ENCODE measurements at regions not wholly inside any gene's neighbourhood (a gene's known extent, or its start where the extent isn't known, plus 50 kb on each side); places are given as distances from the start of the nearest gene placed in this dataset.

- TF ChIP-seq, protein P1, sequence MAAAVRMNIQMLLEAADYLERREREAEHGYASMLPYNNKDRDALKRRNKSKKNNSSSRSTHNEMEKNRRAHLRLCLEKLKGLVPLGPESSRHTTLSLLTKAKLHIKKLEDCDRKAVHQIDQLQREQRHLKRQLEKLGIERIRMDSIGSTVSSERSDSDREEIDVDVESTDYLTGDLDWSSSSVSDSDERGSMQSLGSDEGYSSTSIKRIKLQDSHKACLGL (CRISPR knock-in tag; IDR thresholded peaks at IDR 0.05), result no peak
- no peak for TF ChIP-seq NR2F2 (IDR thresholded peaks at IDR 0.05; ENCODE audit: borderline replicate concordance, low read depth)
These were observed 79.2 kb upstream of the LRCH1 start (continued) for GRCh38 chr13:46473806-46474205.

DNA sequence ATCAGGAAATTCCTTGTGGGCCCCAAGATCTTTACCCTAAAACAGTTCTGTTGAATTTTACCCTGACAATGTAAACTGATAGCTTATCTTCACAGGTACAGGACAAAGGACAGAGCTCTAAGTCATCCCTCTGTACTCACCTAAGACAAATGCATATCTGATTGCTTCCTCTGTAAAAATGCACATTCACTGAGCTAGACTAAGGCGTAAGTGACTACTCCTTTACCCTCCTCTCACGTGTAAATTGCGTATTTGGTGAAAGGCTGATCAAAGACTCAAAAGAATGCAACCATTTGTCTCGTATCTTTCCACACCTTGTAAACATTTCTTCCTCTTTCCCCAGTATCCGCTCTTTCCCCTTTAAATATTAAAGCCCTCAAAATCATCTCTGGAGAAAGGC, 80.6 kb upstream of the LRCH1 start:
- Histone ChIP-seq H3K79me2 (ENCODE audit: insufficient read depth, low read length) (no peaks in the 10 kb centered on the region), H3K4me1 (ENCODE audit: insufficient read depth, low read length) (peaks cover 9% of the 10 kb centered on the region; the same call in 1 of the 2 replicates), H3K27ac (ENCODE audit: extremely low read length, insufficient read depth, low read length) (no peak overlapping the region), H3K27me3 (ENCODE audit: control insufficient read depth in 1 of 2, insufficient read depth in 2 of 2, low read length in 2 of 2) (no peaks in the 10 kb centered on the region), H2AFZ (ENCODE audit: low read length) (no peak overlapping the region), H3K9ac (ENCODE audit: insufficient read depth, low read depth, low read length) (no peak overlapping the region), H3K9me3 (ENCODE audit: low read length) (no peaks in the 10 kb centered on the region), H4K20me1 (ENCODE audit: insufficient read depth, low read length) (no peaks in the 10 kb centered on the region), H3K4me2 (ENCODE audit: low read depth, low read length) (no peak overlapping the region), H3K36me3 (replicated peaks in 1 of 2; ENCODE audit: control insufficient read depth in 1 of 2, insufficient read depth in 2 of 2, low read length in 2 of 2) (no peaks in the 10 kb centered on the region), H3K4me3 (replicated peaks in 1 of 3; ENCODE audit: insufficient read depth in 1 of 3, low read depth in 2 of 3, low read length in 3 of 3) (no peak overlapping the region)
- no TSS peak for BruUV-seq (replicated peaks)
- in situ Hi-C loops (cut with HindIII; ENCODE audit: extremely low pct_ligation_motif_present, low pct_unique_long_range_greater_than_20kb) (no loop called here), intact Hi-C loops (cut with micrococcal nuclease; ENCODE audit: unreplicated experiment) (no loop called here)
- DNase-seq (ENCODE audit: low spot score) (no peak), ATAC-seq (no peak), FAIRE-seq (no peak)
- CTCF ChIA-PET (ENCODE audit: low intra/inter-chr PET ratio, low total read pairs), result no interaction called here
- POLR2A ChIA-PET, result no interaction called here
- 11% methylated on average over 5 of the region's 5 CpGs for WGBS (ENCODE audit: low lambda C conversion rate)
- TF ChIP-seq, protein P2, sequence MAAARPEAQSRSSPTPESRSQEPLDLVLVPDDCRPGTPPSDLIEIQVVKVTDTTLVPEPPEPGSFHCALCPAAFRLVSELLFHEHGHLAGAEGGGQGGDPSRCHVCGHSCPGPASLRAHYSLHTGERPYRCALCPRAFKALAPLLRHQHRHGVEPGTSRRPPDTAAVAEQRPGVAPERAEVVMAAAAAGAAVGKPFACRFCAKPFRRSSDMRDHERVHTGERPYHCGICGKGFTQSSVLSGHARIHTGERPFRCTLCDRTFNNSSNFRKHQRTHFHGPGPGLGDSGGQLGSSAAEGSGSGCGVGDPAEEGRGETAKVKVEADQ (CRISPR knock-in tag; IDR thresholded peaks at IDR 0.05; ENCODE audit: borderline replicate concordance), result no peak
- no peak for TF ChIP-seq ELF4 (CRISPR knock-in tag; IDR thresholded peaks at IDR 0.05; ENCODE audit: borderline replicate concordance)
- no peak for TF ChIP-seq ZNF205 (CRISPR knock-in tag; IDR thresholded peaks at IDR 0.05)
- no peak for TF ChIP-seq NR2C2 (CRISPR knock-in tag; IDR thresholded peaks at IDR 0.05; ENCODE audit: borderline replicate concordance)
- TF ChIP-seq FIP1L1 (IDR thresholded peaks at IDR 0.05; ENCODE audit: borderline replicate concordance, insufficient read depth, low read depth, low read length), result no peak
- TF ChIP-seq, protein P3, sequence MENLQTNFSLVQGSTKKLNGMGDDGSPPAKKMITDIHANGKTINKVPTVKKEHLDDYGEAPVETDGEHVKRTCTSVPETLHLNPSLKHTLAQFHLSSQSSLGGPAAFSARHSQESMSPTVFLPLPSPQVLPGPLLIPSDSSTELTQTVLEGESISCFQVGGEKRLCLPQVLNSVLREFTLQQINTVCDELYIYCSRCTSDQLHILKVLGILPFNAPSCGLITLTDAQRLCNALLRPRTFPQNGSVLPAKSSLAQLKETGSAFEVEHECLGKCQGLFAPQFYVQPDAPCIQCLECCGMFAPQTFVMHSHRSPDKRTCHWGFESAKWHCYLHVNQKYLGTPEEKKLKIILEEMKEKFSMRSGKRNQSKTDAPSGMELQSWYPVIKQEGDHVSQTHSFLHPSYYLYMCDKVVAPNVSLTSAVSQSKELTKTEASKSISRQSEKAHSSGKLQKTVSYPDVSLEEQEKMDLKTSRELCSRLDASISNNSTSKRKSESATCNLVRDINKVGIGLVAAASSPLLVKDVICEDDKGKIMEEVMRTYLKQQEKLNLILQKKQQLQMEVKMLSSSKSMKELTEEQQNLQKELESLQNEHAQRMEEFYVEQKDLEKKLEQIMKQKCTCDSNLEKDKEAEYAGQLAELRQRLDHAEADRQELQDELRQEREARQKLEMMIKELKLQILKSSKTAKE (CRISPR knock-in tag; IDR thresholded peaks at IDR 0.05; ENCODE audit: borderline replicate concordance), result no peak
- TF ChIP-seq, protein P4, sequence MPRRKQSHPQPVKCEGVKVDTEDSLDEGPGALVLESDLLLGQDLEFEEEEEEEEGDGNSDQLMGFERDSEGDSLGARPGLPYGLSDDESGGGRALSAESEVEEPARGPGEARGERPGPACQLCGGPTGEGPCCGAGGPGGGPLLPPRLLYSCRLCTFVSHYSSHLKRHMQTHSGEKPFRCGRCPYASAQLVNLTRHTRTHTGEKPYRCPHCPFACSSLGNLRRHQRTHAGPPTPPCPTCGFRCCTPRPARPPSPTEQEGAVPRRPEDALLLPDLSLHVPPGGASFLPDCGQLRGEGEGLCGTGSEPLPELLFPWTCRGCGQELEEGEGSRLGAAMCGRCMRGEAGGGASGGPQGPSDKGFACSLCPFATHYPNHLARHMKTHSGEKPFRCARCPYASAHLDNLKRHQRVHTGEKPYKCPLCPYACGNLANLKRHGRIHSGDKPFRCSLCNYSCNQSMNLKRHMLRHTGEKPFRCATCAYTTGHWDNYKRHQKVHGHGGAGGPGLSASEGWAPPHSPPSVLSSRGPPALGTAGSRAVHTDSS (CRISPR knock-in tag; conservative IDR thresholded peaks at IDR 0.05), result no peak
- TF ChIP-seq, protein P5, sequence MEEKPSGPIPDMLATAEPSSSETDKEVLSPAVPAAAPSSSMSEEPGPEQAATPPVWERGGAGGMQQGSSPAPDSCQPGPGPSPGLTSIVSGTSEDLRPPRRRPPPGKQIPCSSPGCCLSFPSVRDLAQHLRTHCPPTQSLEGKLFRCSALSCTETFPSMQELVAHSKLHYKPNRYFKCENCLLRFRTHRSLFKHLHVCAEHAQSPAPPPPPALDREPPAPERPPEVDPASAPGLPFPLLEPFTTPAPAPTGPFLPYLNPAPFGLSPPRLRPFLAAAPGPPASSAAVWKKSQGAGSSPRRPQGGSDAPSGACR (CRISPR knock-in tag; IDR thresholded peaks at IDR 0.05), result no peak
- TF ChIP-seq, protein P6, sequence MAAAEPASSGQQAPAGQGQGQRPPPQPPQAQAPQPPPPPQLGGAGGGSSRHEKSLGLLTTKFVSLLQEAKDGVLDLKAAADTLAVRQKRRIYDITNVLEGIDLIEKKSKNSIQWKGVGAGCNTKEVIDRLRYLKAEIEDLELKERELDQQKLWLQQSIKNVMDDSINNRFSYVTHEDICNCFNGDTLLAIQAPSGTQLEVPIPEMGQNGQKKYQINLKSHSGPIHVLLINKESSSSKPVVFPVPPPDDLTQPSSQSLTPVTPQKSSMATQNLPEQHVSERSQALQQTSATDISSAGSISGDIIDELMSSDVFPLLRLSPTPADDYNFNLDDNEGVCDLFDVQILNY (CRISPR knock-in tag; conservative IDR thresholded peaks at IDR 0.05), result no peak
- TF ChIP-seq MAZ (IDR thresholded peaks at IDR 0.05; ENCODE audit: borderline replicate concordance, low read depth, low read length), result no peak
- TF ChIP-seq MAZ (CRISPR knock-in tag; IDR thresholded peaks at IDR 0.05; ENCODE audit: low read depth), result no peak
- no peak for TF ChIP-seq FOXJ3 (CRISPR knock-in tag; IDR thresholded peaks at IDR 0.05; ENCODE audit: borderline replicate concordance)
- TF ChIP-seq ZSCAN21 (CRISPR knock-in tag; IDR thresholded peaks at IDR 0.05; ENCODE audit: borderline replicate concordance), result no peak
- TF ChIP-seq MEIS1 (CRISPR knock-in tag; IDR thresholded peaks at IDR 0.05; ENCODE audit: borderline replicate concordance), result no peak
- no peak for TF ChIP-seq ZMYM2 (CRISPR knock-in tag; IDR thresholded peaks at IDR 0.05)

Measured in HepG2 (cell line).